NCI-H1105 treated with DMSO at 0.1 percent for 48 hours (cell line): ENCODE measurements at regions not wholly inside any gene's neighbourhood (a gene's known extent, or its start where the extent isn't known, plus 50 kb on each side); places are given as distances from the start of the nearest gene placed in this dataset.

Source experiments
- DNase-seq: peaks from one replicate; lab custom pipeline; 2025; lab: John Stamatoyannopoulos, UW

DNA sequence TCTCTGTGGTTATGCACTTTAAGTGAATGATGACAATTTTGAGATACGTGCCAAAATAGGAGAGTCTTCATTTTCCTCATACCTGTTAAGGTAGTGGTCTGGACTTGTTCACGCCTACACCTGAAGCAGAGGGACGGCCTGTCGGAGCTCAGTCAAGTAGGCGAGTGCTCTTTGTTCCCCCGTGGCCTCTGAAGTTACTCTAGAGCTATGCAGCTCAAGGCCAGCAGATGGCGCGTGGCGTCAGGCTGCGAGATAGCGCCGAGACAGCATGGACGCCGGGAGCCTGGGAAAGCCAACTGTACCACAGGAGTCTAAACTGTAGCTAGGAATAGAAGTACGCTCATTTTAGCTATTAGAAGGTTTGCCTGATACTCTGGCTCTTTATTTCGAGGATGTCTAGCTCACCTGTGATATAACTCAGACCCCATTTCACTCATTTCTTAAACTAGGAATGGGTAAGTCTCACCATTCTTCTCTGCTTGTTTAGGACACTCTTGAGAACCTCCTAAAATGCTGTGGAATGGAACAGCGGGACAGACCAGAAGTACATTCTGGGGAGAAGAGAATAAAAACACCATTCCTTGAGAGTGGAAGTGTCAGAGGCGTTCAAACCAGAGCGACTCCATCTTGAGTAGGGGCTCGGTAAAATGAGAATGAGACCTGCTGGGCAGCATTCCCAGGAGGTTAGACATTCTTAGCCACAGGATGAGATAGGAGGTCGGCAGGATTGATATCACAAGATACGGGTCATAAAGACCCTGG lies 267.4 kb upstream of the HMGA2 start:
- peak; percentile 75 for DNase-seq

DNA sequence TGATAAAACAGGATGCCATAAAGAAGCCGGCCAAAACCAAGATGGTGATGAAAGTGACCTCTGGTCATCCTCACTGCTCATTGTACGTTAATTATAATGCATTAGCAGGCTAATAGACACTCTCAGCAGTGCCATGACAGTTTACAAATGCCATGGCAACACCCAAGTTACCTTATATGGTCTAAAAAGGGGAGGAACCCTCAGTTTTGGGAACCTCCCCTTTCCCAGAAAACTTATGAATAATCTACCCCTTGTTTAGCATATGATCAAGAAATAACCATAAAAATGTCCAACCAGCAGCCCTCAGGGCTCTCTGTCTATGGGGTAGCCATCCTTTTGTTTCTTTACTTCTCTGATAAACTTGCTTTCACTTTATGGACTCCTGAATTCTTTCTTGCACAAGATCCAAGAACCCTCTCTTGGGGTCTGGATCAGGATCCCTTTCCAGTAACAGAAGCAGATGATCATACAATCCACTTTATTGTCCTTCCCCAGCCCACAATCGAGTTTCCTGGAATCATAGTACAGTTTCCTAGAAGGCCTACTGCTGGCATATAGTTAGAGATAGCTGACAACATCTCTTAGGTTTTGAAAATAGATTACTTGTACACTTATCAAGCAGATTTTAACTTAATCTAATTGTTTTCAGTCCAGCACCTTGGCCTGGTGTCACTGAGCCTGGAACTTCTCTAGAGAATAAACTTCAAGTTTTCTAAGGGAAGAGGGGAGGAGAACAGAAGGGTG lies 266.7 kb upstream of the HMGA2 start:
- DNase-seq: no peak

DNA sequence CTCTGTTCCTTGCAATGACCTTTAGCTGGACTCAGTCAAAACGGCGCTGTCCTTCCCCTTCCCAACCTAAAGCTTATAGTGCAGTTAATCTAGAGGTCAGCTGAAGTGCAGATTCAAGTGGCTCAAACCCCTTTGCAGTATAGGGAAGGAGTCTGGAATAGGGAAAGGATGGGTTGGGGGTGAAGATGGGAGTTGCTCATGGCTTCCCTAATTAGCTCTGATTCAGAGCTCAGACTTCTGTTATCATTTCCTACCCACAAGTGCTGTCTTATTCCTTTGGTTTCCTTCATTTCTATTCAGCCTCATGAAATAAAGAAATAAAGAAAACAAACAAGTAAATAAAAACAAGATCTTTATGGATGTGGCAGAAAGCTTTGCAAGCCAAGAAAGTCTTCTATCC lies 264.0 kb upstream of the HMGA2 start:
- no peak for DNase-seq

DNA sequence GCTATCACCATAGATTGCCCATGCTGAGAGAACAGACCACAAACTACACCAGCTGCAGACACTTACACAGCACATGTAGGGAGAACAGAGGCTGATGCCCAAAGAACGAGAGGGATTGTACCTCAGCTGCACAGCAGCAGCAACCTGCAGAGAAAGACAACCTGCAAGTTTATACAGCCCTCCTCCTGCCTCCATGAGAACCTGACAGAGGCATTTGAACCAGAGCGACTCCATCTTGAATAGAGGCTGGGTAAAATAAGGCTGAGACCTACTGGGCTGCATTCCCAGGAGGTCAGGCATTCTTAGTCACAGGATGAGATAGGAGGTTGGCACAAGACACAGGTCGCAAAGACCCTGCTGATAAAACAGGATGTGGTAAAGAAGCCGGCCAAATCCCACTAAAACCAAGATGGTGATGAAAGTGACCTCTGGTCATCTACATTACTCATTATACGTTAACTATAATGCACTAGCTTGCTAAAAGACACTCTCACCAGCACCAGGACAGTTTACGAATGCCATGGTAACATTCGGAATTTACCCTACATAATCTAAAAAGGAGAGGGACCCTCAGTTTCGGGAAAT lies 262.4 kb upstream of the HMGA2 start:
- no peak for DNase-seq

DNA sequence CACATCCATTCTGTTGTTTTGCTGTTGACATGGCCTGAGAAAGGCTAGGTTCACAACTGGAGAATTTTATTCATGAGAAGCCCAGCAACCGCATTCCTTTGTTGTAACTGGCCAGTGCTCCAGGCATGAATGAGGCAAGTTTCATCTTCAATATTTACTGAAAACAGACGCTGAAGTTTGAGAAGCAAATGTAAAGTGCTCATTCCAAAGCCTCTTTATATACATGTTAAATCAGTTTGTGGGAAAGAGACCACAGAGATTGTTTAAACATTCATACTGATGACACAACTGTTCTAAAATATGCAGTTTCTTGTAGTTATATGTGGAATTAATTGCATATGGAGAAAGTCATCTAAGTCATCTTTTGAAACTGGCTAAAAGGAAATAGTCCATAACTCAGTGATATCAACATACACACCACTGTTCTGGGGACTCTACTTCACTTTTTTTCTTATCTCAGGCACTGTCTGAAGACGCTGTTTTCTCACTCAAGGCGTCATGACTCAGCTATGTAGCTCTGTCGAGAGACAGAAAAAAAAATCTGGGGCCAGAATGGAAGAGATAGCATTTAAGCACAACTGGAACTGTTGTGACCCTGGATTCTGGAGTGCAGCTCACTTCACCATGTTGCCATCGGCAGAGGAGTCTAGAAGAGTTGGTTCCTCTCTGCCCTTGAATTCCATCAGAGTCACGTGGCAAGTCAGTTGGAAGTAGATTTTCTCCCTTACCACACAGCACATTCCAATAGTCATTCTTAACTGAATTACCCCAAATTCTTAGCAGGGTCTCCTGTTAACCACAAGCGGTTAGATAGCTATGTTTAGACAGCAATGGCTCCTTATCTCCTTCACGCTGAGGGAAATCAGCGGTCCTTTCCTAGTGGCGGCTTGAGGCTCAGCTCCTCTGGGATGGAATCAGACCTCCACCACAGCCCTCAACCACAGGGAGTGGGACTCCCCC lies 258.4 kb upstream of the HMGA2 start:
- DNase-seq: no peak

DNA sequence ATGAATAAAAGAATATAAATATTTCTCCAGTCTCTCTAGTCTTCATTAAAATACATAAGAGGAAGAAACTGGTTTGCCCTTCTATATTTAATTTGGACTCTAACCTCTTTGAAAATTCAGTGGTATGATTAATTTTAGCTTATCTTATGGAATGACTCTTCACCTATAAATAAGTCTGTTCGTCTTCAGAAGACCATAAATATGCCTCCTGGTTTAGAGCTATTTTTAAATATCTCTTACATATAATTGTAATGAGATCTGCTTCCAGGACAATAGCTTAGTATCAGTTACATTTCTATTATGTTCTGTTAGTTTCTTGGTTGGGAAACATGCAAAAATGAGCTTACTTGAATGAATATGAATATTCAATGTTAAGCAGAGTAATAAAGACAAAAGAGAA lies 257.5 kb upstream of the HMGA2 start:
- DNase-seq: no peak

DNA sequence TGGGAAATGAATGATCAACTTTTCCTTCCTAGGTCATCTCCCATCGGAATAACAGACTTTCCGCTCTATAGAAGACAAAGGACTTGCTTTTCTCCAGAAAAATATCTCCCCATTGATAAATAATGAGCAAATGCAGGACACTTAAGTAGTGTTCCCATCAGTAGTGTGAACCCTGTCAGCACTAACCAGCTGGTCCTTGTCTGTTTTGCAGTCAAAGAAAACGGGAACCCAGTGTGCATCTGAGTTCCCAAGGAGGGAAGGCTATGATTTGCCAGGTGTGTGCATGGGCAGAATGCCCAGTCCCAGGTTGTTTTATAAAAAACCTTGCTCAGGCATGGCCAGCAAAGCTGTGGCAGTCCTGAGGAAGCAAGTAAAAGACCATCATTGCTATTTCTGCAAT lies 256.5 kb upstream of the HMGA2 start:
- peak; percentile 39 for DNase-seq

DNA sequence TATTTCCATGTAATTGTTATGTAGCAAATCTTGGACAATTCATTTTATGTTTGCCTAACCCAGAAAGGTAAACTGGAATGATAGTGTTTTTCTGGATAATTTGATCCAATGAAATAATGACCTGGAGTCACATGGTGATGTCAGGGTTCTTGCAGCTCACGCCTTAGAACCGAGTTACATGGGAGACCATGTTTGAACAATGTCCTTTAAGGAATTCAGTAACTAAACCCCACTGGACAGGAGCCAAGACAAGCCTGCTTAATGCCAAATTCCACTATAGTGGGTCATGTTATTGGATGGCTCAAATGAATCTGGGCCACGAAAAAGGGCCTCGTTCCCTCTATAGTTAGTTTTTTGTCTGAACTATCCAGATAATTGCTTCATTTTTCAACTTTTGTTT lies 255.8 kb upstream of the HMGA2 start:
- no peak for DNase-seq

DNA sequence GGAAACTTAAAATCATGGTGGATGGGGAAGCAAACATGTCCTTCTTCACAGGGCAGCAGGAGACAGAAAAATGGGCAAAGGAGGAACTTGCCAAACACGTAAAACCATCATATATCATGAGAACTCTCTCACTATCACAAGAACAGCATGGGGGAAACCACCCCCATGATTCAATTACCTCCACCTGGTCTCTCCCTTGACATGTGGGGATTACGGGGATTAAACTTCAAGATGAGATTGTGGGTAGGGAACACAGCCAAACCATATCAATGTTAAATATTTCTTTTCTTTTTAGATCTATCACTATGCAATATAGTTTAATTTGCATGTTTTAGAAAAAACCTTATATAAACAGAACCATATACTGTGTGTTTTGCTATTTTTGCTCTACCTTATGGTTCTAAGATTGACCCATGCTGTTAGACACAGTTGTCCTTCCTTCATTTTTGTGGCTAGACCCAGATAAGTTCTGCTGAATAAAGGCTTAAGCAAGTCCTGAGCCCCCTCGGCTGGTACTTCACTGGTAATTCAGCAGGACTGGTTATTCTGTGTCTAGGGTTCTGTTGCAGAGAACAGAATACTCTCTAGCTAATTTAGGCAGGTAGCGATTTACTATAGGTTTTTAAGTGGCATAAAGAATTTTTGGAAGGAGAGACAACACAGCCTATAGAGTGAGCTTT lies 253.7 kb upstream of the HMGA2 start:
- no peak for DNase-seq

DNA sequence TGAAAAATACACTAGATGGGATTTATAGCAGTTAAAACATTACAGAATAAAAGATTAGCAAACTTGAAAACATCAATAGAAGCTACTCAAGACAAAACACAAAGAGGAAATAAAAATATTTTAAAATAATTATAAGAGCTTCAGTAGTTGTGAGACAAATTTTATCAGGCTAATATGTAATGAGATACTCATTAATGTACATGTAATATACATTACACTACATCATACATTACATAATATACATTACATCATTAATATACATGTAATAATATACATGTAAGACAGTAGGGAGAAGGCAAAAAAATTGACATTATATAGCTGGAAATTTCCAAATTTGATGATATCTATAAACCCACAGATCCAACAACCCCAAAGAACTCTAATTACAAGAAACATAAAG lies 249.4 kb upstream of the HMGA2 start:
- DNase-seq: no peak

DNA sequence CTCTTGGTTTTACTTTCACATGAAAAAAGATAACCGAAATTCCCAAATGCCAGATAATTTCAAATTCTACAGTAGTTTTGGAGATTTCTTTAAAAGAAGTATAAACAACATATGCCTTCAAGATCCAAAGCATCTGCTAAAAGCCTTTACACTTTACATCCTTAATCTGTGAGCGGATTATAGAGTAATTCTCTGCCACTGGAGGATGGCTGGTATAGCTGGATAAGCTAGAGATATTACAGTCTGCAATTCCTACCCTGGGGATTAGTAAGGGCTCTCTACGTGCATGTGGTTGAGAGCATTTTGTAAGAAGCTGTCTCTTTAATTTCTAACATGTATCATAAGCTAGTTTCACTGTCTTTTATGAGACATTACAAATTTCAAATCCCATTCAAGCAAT lies 240.3 kb upstream of the HMGA2 start:
- no peak for DNase-seq

DNA sequence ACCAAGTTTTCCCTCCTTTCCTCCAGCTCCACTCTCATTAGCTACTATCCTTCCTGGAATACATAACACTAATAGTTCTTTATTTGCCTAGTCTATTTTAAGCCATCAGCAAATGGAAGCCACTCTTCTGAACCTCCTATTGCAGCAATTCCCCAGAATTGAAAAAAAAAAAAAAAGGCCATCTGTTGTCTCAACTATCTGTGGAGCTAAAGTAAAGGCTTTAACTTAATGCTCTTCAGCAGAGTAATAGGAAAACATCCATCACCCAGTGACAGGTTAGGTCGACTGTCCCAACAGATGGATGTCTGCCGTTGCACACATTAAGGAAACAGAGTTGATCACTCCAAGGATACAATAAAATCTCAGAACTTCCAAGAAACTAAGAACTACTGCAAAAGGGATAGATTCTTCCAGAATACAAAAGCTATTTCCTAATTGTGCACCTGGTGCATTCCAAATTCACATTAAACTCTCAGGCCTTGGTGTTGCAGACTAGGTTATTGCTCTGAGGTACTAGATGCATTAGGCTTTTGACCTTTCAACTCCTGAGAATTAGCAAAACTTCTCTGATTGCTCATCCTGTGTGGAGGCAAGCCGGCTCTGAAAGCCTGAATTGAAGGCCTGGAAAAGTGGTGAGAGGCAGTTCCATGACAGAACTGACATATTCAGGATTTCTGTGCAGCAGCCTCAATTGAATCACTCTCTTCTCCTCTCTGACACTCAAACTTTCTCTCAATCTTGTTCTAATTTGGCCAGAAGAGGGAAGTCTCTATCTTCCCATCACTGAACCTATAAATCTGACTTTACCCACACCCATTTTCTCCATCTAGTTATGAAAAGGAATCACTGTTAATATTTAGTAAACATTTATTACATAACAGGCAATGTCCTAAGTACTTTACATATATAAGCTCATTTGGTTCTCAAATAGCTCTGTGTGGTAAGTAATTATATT lies 238.4 kb upstream of the HMGA2 start:
- DNase-seq: no peak

DNA sequence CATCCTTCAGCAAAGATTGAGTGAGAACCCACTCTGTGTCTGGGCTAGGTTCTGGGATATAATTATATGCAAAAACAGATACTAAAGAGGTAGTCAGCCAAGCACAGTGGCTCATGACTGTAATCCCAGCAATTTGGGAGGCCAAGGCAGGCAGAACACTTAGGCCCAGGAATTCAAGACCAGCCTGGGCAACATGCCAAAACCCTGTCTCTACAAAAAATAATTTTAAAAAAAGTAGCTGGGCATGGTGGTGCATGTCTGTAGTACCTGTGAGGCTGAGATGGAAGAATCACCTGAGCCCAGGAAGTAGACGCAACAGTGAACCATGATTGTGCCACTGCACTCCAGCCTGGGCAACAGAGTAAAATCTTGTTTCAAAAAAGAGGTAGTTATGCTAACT lies 237.5 kb upstream of the HMGA2 start:
- DNase-seq: peak; percentile 11

DNA sequence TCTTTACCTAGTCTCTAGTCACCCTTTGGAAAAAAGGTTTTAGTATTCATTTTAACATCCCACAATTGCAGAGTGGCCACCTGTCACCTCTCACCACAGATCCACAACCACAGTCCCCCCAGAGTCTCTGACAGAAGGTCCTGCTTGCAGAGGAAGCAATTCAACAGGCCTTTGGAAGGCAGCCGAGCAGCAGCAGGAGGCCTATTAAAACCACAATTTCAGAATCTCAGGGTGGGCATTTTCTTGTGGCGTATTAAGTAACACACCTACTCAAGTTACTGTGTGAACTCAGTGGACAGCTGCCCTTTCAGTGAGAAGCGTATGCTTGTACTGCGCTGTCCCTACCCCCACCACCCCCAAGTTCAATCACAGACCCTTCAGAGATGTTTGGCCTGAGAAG lies 234.0 kb upstream of the HMGA2 start:
- no peak for DNase-seq

DNA sequence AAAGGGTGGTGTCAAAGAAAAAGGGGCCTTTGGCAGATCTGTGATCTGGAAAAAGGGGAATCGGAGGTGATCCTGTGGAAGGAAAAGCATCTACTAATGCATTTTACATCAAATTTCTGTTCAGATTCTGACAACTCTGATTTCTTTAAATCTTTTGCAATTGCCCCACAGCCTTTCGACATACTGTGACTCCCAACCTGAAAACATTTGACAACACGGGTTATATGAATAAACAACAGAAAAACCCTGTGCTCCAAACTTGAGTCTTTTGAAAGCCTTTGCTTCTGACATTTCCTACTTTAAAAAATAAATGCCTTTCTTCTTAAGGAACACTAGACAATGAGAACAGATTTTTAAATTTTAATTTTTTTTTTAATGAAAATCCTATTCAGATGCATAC lies 231.9 kb upstream of the HMGA2 start:
- no peak for DNase-seq

DNA sequence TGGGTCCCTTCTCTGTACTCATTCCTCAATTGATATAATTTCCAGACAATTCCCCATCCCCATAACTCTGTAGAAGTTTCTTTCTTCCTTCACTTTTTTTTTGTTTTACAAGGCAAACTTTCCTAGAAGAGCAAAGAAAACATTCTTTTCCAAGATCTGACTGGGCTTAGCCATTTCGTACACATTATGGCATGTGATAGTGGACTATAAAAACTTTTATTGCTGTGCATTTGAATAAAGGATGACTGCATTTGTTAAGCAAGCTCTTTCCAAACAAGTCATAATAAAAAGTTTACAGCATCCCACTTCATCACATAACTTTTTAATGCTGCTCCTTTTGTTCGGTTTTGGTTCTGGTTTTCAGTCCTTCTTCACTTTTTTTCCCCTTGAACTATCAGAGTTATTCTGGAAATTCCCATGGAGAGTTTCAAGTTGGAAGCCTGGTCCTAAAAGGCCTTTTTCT lies 231.0 kb upstream of the HMGA2 start:
- no peak for DNase-seq

DNA sequence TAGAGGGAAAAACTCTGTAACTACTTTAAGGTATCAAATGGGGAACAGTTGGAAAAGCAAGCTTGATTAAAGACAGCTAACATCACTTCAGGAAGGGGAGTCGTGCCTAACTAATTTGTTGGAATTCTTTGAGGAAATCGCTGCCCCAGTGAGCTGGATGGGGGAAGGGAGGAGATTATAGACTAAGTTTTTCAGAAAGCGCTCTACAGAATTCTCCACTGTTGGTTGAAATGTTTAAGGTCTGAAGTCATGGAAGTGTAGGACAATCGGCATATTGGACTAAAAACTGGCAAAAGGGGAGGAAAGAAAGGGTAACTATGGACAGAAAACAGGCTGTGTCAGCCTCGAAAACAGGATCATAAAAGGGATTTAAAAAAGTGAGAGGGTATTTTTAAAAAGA lies 229.9 kb upstream of the HMGA2 start:
- no peak for DNase-seq

DNA sequence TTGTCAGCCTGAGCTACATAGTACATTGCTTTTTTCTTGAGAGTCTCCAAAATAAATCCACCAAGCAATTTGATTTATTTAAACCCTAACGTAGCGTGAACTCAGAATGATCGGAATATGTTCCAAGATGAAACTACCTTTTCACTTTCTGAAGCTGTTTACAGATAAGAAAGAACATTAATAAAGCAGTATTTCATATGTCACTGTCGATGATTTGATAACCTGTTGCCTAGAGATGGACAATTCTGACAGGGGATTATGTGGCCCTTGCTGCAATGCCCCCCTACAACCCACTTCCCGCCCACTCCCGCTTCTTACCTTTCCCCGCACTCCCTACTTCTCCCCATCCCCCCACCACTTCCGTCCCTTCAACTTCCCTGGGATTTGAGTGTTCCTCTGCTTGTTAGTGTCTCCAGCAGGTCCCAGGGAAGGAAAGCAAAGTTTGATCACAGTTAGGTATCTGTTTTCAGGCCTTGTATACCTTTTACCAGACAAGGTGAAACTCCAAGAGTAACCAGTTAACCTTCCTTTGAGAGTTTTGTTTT lies 229.2 kb upstream of the HMGA2 start:
- no peak for DNase-seq

DNA sequence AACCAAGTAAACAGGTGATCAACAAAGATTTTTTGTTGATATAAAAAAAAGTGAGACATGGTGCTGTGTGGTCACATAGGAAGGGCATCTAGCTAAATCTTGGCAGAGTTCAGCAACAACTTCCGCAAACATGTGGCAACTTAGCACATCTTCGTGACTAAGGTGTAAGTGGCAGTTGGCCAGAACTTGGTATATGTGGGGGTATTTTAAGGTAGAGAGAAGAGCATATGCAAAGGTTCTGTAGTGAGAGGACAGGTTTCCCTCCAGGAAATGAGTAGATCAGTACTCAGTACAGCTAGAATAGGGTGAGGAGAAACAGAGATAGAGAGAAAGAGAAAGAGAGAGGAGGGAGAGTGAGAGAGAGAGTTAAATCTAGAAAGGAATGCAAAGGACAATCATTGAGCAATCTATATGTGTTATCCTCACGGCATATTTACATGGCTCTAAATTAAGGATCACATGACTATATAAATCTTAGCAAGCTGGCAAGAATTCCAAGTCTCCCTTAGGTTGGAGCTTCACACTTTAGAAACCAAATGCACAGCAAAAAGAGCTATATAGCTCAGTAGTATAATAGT lies 227.7 kb upstream of the HMGA2 start:
- no peak for DNase-seq

DNA sequence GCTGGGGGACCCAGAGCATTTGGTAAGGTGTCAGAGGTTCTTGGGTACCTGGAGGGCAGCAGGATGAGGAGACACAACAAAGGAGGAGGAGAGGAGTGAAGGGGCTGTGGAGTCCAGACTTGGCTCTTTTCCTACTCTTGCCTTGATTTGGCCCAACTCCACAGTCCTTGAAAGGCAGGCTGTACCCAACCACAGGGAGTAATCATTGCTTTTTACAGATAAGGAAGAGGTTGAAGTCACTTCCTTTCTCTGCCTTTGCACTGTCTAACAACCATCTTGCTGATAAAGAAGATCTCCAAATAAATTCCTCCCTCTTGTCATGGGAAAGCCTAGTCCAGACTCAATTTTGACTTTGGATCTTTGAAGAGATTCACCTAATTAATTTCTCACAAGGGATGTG lies 226.8 kb upstream of the HMGA2 start:
- no peak for DNase-seq
